ENCODE measurements at regions not wholly inside any gene's neighbourhood (a gene's known extent, or its start where the extent isn't known, plus 50 kb on each side); places are given as distances from the start of the nearest gene placed in this dataset.
"Not testable (repeated sequence)": the region's sequence is repeated elsewhere in the genome, so short reads cannot be mapped to it uniquely, and the experiment has no call there.

GRCh38 chr20:22846863-22847262 is 188.2 kb upstream of the SSTR4 start:
- Histone ChIP-seq H3K9me3 (peaks cover 0 to 18% (median 0%) of the 10 kb centered on the region in 12 donors), H3K27ac (no peak overlapping the region), H3K27me3 (peaks cover 0 to 7% (median 0%) of the 10 kb centered on the region in 9 donors), H3K4me1 (peaks cover 0 to 5% (median 0%) of the 10 kb centered on the region in 12 donors), H3K4me3 (no peak overlapping the region), H3K36me3 (no peaks in the 10 kb centered on the region)
- no peak for DNase-seq
- ATAC-seq: no peak
- TF ChIP-seq POLR2A (IDR thresholded peaks at IDR 0.05): no peak
- WGBS, 4 donors: 47 to 59% (median 52%) methylated on average over 3 of the region's 3 CpGs
- intact Hi-C loops (cut with DNase I): loop anchor here in 2 of 10 donors (10.0 kb wide), 2 partner anchors 388 to 498 kb away; no protein-coding TSS in a partner anchor

- intact Hi-C loops (cut with DNase I): loop anchor here in 2 of 10 donors (10.0 kb wide), 2 partner anchors 386 to 496 kb away; no protein-coding TSS in a partner anchor
- DNase-seq (no peak), ATAC-seq (no peak)
- H3K36me3 ChIP-seq: no peaks in the 10 kb centered on the region
- H3K27me3 ChIP-seq: peaks cover 0 to 4% (median 0%) of the 10 kb centered on the region in 9 donors
- peaks cover 0 to 21% (median 0%) of the 10 kb centered on the region in 12 donors for H3K9me3 ChIP-seq
- H3K4me1 ChIP-seq: peaks cover 0 to 5% (median 0%) of the 10 kb centered on the region in 12 donors
- no peak overlapping the region for H3K27ac ChIP-seq
- no peak overlapping the region for H3K4me3 ChIP-seq
- TF ChIP-seq CTCF (IDR thresholded peaks at IDR 0.05): no peak
- no peak for TF ChIP-seq POLR2A (IDR thresholded peaks at IDR 0.05)
- WGBS, 4 donors: 88 to 97% (median 93%) methylated on average over 1 of the region's 1 CpG
Measured at GRCh38 chr20:22848364-22848763, 186.7 kb upstream of the SSTR4 start.

- H3K27me3 ChIP-seq, H3K36me3 ChIP-seq, H3K27ac ChIP-seq, H3K4me3 ChIP-seq, H3K4me1 ChIP-seq: not testable (repeated sequence)
- peak in 2 of 4 donors; percentile 41 to 68 for ATAC-seq
- peaks cover 0 to 40% (median 0%) of the 10 kb centered on the region in 12 donors for H3K9me3 ChIP-seq
- TF ChIP-seq CTCF (IDR thresholded peaks at IDR 0.05): peak; percentile 49 to 76 (median 66)
- DNase-seq: peak in 3 of 5 donors; percentile 37 to 42 (median 41)
- intact Hi-C loops (cut with DNase I): loop anchor here in 4 of 10 donors (5.0 to 10.0 kb wide), 4 partner anchors 160 to 483 kb away; partner anchors contain the start of gene THBD (in 1 of the 4)
- WGBS, 4 donors: 16 to 24% (median 21%) methylated on average over 3 of the region's 3 CpGs
Measured at GRCh38 chr20:22851679-22852346, 183.3 kb upstream of the SSTR4 start.

- intact Hi-C loops (cut with DNase I): loop anchor here in 8 of 10 donors (5.0 to 10.0 kb wide), 11 partner anchors 113 to 453 kb away; partner anchors contain the start of gene THBD (in 6 of the 8)
- H3K27ac ChIP-seq: peak overlapping the region in 11 of 12 donors; percentile 24 to 87 (median 63)
- peaks cover 0 to 5% (median 0%) of the 10 kb centered on the region in 12 donors for H3K9me3 ChIP-seq
- 69 to 74% (median 70%) methylated on average over 11 of the region's 11 CpGs for WGBS, 4 donors
- no peak for DNase-seq
- H3K4me1 ChIP-seq: peaks cover 0 to 20% (median 4%) of the 10 kb centered on the region in 12 donors
- no peak overlapping the region for H3K4me3 ChIP-seq
- H3K36me3 ChIP-seq: no peaks in the 10 kb centered on the region
- H3K27me3 ChIP-seq: no peaks in the 10 kb centered on the region
- ATAC-seq: no peak
- TF ChIP-seq CTCF (IDR thresholded peaks at IDR 0.05) (no peak), POLR2A (IDR thresholded peaks at IDR 0.05) (no peak)
Measured at GRCh38 chr20:22861231-22861980, 173.7 kb upstream of the SSTR4 start.

Measured in heart left ventricle (tissue), 16 donors.